ENCODE measurements at regions not wholly inside any gene's neighbourhood (a gene's known extent, or its start where the extent isn't known, plus 50 kb on each side); places are given as distances from the start of the nearest gene placed in this dataset.

GRCh38 chr7:48703466-48703865, 220.9 kb upstream of the CDC14C start:
- H3K27ac ChIP-seq, result no peak overlapping the region
- in situ Hi-C loops (cut with MboI), result no loop called here
- H3K4me1 ChIP-seq (ENCODE audit: insufficient read depth), result no peaks in the 10 kb centered on the region
- DNase-seq, result no peak
- H3K9me3 ChIP-seq (ENCODE audit: low read depth), result no peaks in the 10 kb centered on the region
- no peaks in the 10 kb centered on the region for H3K79me2 ChIP-seq (ENCODE audit: insufficient read depth)
- H4K20me1 ChIP-seq (ENCODE audit: insufficient read depth), result no peaks in the 10 kb centered on the region
- no peaks in the 10 kb centered on the region for H3K9me2 ChIP-seq (ENCODE audit: insufficient read depth)
- H3K36me3 ChIP-seq (ENCODE audit: low read depth), result no peaks in the 10 kb centered on the region
- 22 to 34% methylated on average over 5 of the region's 5 CpGs for WGBS, 2 experiments (ENCODE audit: low coverage in 1 of 2, low lambda C conversion rate in 2 of 2, missing lambda C conversion rate in 2 of 2)
- no peaks in the 10 kb centered on the region for H3K27me3 ChIP-seq (replicated peaks; ENCODE audit: insufficient read depth)
- no peak overlapping the region for H2AFZ ChIP-seq
- H3K4me3 ChIP-seq, result no peak overlapping the region
- H3K4me2 ChIP-seq (ENCODE audit: unreplicated experiment), result no peak overlapping the region
- no peaks in the 10 kb centered on the region for H3F3A ChIP-seq (ENCODE audit: insufficient read depth)
- H3K9ac ChIP-seq, result no peak overlapping the region
- TF ChIP-seq EZH2 (IDR thresholded peaks at IDR 0.05; ENCODE audit: insufficient read depth, poor library complexity, severe bottlenecking) (no peak), EZH2phosphoT487 (IDR thresholded peaks at IDR 0.05; ENCODE audit: insufficient read depth, low read depth) (no peak)

DNA sequence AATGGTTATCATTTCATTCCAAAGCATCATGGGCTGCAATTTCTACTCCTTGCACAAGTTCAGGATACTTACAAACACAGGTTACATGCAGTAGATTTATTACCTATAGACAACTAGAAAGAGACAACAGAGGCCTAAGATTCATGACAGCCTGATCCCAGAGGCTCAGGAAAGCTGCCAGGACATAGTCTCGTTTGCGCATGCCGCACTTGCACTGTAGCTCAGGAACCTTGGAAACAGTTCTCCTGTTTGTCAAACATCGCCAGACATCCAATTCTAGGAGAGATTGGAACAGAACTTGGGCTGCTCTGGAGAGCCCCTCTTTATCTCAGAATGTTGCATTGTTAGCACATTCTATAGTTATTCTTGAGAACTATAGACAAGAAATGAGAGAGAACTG, 216.2 kb upstream of the CDC14C start:
- Histone ChIP-seq H3K27me3 (replicated peaks; ENCODE audit: insufficient read depth) (no peaks in the 10 kb centered on the region; the same call in 1 of the 2 replicates), H3K27ac (no peak overlapping the region), H3K9me3 (ENCODE audit: low read depth) (no peaks in the 10 kb centered on the region), H3K79me2 (ENCODE audit: insufficient read depth) (no peaks in the 10 kb centered on the region), H3K9ac (no peak overlapping the region), H3K4me2 (ENCODE audit: unreplicated experiment) (no peak overlapping the region), H3K36me3 (ENCODE audit: low read depth) (no peaks in the 10 kb centered on the region), H4K20me1 (ENCODE audit: insufficient read depth) (no peaks in the 10 kb centered on the region), H3K4me3 (no peak overlapping the region), H3K9me2 (ENCODE audit: insufficient read depth) (no peaks in the 10 kb centered on the region), H2AFZ (no peak overlapping the region), H3F3A (ENCODE audit: insufficient read depth) (no peaks in the 10 kb centered on the region), H3K4me1 (ENCODE audit: insufficient read depth) (no peaks in the 10 kb centered on the region)
- no peak for DNase-seq
- TF ChIP-seq EZH2phosphoT487 (IDR thresholded peaks at IDR 0.05; ENCODE audit: insufficient read depth, low read depth), result no peak
- no peak for TF ChIP-seq EZH2 (IDR thresholded peaks at IDR 0.05; ENCODE audit: insufficient read depth, poor library complexity, severe bottlenecking)
- 50 to 55% methylated on average over 4 of the region's 4 CpGs for WGBS, 2 experiments (ENCODE audit: low coverage in 1 of 2, low lambda C conversion rate in 2 of 2, missing lambda C conversion rate in 2 of 2)
- in situ Hi-C loops (cut with MboI), result no loop called here

DNA sequence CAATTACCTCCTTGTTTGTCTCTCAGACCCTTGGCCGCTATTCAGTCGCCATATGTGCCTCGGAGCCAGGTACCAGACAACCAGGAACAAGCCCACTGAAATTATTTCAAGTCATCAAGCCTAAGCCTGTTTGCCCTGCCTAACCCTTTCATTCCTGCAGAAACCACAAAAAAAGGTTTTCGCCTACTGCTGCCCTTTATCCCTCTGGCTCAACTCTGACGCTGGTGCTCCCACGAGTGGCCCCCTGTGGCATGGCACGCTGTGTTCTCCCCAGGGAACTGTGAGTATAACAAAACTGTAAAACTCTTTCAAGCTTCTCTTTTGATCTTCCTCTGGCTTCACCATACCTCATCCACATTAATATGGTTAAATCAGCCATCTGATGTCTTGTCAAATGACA, 215.7 kb upstream of the CDC14C start:
- no peak overlapping the region for H3K9ac ChIP-seq
- no peaks in the 10 kb centered on the region for H3F3A ChIP-seq (ENCODE audit: insufficient read depth)
- in situ Hi-C loops (cut with MboI), result no loop called here
- no peak overlapping the region for H3K4me2 ChIP-seq (ENCODE audit: unreplicated experiment)
- H3K27me3 ChIP-seq (replicated peaks; ENCODE audit: insufficient read depth), result no peaks in the 10 kb centered on the region; the same call in 1 of the 2 replicates
- 12 to 17% methylated on average over 7 of the region's 7 CpGs for WGBS, 2 experiments (ENCODE audit: low coverage in 1 of 2, low lambda C conversion rate in 2 of 2, missing lambda C conversion rate in 2 of 2)
- no peak overlapping the region for H3K27ac ChIP-seq
- H4K20me1 ChIP-seq (ENCODE audit: insufficient read depth), result no peaks in the 10 kb centered on the region
- H2AFZ ChIP-seq, result no peak overlapping the region
- no peaks in the 10 kb centered on the region for H3K9me2 ChIP-seq (ENCODE audit: insufficient read depth)
- no peak for TF ChIP-seq EZH2 (IDR thresholded peaks at IDR 0.05; ENCODE audit: insufficient read depth, poor library complexity, severe bottlenecking)
- no peak for TF ChIP-seq EZH2phosphoT487 (IDR thresholded peaks at IDR 0.05; ENCODE audit: insufficient read depth, low read depth)
- no peaks in the 10 kb centered on the region for H3K36me3 ChIP-seq (ENCODE audit: low read depth)
- H3K4me1 ChIP-seq (ENCODE audit: insufficient read depth), result no peaks in the 10 kb centered on the region
- H3K9me3 ChIP-seq (ENCODE audit: low read depth), result no peaks in the 10 kb centered on the region
- DNase-seq, result no peak
- no peaks in the 10 kb centered on the region for H3K79me2 ChIP-seq (ENCODE audit: insufficient read depth)
- no peak overlapping the region for H3K4me3 ChIP-seq

- no peak for DNase-seq
- H3K4me2 ChIP-seq (ENCODE audit: unreplicated experiment), result no peak overlapping the region
- no peaks in the 10 kb centered on the region for H3K36me3 ChIP-seq (ENCODE audit: low read depth)
- no peak overlapping the region for H3K4me3 ChIP-seq
- no peaks in the 10 kb centered on the region for H3K79me2 ChIP-seq (ENCODE audit: insufficient read depth)
- H3K27ac ChIP-seq, result no peak overlapping the region
- no peaks in the 10 kb centered on the region for H3K9me2 ChIP-seq (ENCODE audit: insufficient read depth)
- H3K9ac ChIP-seq, result no peak overlapping the region
- no peaks in the 10 kb centered on the region; the same call in 1 of the 2 replicates for H3K27me3 ChIP-seq (replicated peaks; ENCODE audit: insufficient read depth)
- no peak for TF ChIP-seq EZH2phosphoT487 (IDR thresholded peaks at IDR 0.05; ENCODE audit: insufficient read depth, low read depth)
- no peak for TF ChIP-seq EZH2 (IDR thresholded peaks at IDR 0.05; ENCODE audit: insufficient read depth, poor library complexity, severe bottlenecking)
- no peaks in the 10 kb centered on the region for H3F3A ChIP-seq (ENCODE audit: insufficient read depth)
- H3K4me1 ChIP-seq (ENCODE audit: insufficient read depth), result no peaks in the 10 kb centered on the region
- no peaks in the 10 kb centered on the region for H4K20me1 ChIP-seq (ENCODE audit: insufficient read depth)
- 11 to 14% methylated on average over 2 of the region's 2 CpGs for WGBS, 2 experiments (ENCODE audit: low coverage in 1 of 2, low lambda C conversion rate in 2 of 2, missing lambda C conversion rate in 2 of 2)
- H3K9me3 ChIP-seq (ENCODE audit: low read depth), result no peaks in the 10 kb centered on the region
- in situ Hi-C loops (cut with MboI), result no loop called here
- H2AFZ ChIP-seq, result no peak overlapping the region
Observed at GRCh38 chr7:48710995-48711394, 213.4 kb upstream of the CDC14C start.

Measured in GM23248 (cell line).